Right lung (tissue), 2 donors: ENCODE measurements at regions not wholly inside any gene's neighbourhood (a gene's known extent, or its start where the extent isn't known, plus 50 kb on each side); places are given as distances from the start of the nearest gene placed in this dataset.
"Not testable (repeated sequence)": the region's sequence is repeated elsewhere in the genome, so short reads cannot be mapped to it uniquely, and the experiment has no call there.

Experiments
- DNase-seq, 2 donors: peaks; one replicate each; pipeline ENCODE4 v3.0.0-alpha.2; 2013

DNA sequence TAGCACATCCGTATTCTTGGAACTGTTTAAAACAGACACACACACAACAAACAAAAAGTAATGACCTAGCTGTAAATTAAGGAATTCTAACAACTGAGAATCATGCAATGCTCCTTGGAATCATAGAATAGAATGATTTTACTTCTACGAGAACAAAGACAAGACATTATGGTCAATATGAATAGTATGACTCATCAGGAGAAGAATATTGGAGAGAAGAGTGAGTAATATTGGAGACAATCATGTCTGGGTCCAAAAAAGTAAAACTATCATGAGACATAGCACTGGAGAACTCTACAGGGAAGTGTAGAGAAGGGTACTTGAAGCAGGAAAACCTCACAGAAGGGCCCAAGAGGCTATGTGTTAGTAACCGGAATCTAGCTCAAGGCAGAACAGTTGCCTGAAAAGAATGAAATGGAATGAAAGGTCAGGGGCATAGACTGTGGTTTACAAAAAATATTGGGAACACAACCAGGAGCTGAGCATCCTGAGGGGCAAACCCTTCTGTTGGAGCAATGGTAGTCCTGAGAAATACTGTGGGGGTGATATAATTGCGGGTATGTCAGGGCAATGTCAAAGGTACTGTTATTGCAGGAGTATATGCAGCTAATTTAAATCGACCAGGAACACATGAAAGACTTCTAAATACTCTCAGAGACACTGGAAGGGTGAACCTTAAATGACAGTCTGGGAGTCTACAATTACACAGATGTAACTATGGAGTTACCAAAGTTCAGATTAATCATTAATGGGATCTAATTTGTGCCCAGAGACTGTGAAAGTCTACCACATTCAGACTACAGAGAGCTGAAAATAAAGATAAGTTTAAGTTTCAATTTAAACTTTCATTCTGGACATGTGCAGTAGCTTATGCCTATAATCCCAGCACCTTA, 201.2 kb downstream of the BCHE start:
- DNase-seq, result no peak

GRCh38 chr3:165624761-165625160, 212.5 kb downstream of the BCHE start:
- no peak for DNase-seq

DNA sequence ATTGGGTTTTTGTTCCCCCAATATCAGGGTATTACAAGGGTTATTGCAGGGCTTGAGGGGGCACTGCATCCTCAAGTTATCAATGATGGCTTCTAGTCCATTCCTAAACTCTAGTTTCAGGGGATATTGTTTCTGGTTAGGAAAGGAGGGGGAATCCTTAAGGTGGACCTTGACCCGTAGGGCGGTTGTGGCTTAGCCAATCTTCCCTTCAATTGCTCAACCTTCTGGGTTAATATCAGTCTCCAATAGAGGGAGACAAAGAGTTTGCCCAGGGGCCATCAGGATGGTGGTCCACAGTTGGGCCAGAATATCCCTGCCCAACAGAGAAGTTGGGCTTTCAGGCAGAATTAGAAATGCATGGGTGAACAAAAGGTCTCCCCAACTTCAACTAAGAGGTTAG, 214.9 kb downstream of the BCHE start:
- DNase-seq, result no peak

DNA sequence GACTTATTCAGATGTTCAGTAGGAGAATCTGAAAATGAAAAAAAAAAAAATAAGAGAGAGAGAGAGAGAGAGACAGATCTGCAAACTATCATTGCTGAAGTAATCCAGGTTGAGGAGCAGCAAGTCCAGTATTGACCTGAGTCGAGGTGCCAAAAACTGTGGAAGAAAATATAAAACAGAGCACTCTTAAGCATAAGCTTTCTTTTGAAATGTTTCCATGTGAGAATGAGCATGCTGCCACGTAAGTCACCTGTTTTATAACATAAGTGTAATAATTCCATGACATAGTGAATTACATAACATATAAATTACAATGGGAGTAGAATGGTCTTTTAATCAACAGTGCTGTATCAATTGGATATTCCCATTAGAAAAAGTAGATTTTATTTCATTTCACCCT, 218.2 kb downstream of the BCHE start:
- no peak for DNase-seq

DNA sequence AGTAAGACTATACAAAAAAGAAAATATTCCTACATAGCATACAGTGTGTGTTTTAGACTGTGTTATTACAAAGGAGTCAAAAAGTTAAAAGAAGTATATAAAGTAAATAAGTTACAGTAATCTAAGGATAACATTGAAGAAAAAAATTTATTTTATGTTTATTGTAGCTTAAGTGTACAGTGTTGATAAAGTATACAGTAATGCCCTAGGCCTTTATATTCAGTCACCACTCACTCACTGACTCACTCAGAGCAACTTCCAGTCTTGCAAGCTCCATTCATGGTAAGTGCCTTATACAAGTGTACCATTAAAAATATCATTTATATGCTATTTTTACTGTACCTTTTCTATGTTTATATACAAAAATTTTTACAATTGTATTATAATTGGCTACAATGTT, 220.1 kb downstream of the BCHE start:
- DNase-seq, result no peak

DNA sequence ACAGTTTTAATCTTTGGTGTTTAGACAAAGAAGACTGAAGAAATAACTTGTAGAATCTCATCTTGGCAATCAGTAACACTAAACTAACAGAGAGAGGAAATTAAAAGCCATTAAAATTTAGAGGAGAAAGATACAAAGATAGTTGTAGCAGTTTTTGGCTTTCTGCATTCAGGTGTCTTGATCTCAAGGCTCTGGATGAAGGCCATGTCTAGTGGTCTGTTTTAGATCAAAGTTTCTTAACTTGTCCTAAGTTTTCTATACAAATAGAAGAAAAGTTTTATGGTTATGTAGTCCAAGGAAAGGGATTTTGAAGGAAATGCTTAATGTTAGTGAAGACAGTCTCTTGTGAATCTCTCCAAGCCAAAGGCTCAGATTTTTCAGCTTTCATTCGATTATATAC, 222.9 kb downstream of the BCHE start:
- no peak for DNase-seq

- no peak for DNase-seq
Observed at GRCh38 chr3:165613014-165613413, 224.2 kb downstream of the BCHE start.

- no peak for DNase-seq
Observed at GRCh38 chr3:165607221-165607620, 230.0 kb downstream of the BCHE start.

DNA sequence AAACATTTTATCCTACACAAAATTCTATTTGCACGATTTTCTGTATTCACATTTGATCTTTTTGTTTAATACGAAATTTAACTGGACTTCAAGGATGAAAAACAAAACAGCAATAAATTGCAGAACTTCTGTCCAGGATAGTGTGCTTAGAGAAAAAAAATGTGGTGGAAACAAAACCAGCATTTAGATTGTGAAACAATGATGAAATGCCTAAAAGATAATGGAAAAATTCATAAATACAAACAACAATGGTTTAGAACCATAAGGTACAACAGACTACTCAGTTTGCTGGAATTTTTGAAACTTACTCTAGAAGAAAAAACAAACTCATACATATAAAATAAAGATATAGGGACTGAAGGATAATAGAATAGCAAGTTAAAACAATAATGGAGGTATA, 234.0 kb downstream of the BCHE start:
- DNase-seq, result no peak

DNA sequence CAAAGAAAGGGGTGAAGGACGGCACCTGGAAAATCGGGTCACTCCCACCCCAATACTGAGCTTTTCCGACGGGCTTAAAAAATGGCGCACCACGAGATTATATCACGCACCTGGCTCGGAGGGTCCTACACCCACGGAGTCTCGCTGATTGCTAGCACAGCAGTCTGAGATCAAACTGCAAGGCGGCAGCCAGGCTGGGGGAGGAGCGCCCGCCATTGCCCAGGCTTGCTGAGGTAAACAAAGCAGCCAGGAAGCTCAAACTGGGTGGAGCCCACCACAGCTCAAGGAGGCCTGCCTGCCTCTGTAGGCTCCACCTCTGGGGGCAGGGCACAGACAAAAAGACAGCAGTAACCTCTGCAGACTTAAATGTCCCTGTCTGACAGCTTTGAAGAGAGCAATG, 264.7 kb downstream of the BCHE start:
- DNase-seq, result not testable (repeated sequence)

- DNase-seq, result no peak
Observed at GRCh38 chr3:165568907-165569462, 268.2 kb downstream of the BCHE start.

GRCh38 chr3:165555785-165556184, 281.4 kb downstream of the BCHE start:
- no peak for DNase-seq

GRCh38 chr3:165553371-165553770, 283.9 kb downstream of the BCHE start:
- no peak for DNase-seq

DNA sequence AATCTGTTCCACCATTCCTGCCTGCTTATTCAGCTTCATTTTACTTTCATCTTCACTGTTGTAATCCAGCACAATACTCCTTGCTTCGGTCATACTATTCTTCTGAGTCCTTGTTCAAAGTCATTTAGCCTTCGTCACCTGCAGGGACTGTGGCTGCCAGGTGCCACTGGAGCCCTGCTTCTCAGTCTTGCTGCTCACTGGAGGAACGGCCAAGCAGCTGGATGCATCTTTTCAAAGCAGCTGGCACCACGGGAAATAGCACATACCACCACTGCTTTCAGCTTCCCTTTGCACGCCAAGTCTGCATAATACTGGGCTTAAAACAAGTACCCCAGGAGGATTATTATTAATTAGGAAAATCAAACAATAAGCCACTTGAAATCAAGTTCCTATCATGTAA, 287.6 kb downstream of the BCHE start:
- DNase-seq, result no peak

GRCh38 chr3:165549037-165549436, 288.2 kb downstream of the BCHE start:
- DNase-seq, result no peak

DNA sequence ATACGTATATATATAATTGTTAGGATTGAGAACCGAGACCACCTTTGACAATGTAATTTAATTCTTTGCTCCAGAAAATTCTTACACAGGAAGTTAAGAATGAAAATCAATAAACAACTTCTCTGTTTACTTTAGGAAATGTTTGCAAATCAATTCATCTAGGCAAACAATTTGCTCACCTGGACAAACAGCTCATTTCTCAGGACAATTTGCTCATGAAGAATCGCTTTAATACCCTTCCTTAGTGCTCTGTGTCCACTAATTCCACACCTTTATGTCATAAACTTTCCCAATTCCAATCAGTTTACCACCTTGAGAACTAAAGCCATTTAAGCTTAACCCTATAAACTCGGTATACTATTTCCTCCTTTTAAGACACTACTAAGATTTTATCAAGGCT, 292.2 kb downstream of the BCHE start:
- DNase-seq, result no peak

DNA sequence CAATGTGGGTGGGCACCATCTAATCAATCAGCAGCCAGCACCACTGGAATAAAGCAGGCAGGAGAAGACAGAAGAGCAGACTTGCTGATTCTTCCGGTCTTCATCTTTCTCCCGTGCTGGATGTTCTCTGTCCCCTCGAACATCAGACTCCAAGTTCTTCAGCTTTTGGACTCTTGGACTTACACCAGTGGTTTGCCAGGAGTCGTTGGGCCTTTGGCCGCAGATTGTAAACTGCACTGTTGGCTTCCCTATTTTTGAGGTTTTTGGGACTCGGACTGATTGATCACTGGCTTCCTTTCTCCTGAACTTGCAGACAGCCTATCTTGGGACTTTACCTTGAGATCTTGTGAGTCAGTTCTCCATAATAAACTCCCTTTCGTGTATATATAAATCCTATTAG, 292.8 kb downstream of the BCHE start:
- DNase-seq, result no peak

- DNase-seq, result no peak
Observed at GRCh38 chr3:165538166-165538565, 299.1 kb downstream of the BCHE start.

GRCh38 chr3:165532851-165533250, 304.4 kb downstream of the BCHE start:
- no peak for DNase-seq

DNA sequence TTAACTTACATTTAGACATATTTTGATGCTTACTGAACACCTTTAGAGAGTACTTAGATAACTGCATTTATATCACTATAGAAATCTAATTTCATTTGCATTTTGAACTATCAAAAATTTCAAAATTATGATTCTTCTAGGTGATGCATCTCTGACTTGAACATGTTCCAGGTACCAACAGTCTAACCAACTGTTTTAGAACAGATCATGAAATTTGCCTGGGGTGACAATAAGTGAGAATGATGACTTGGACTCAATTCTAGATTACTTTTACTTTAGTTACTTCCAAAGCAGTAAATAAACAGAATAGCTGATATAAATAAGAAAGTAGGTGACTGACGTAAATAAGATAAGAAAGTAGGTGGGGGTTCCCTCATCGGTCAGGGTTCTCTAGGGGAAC, 307.8 kb downstream of the BCHE start:
- no peak for DNase-seq

DNA sequence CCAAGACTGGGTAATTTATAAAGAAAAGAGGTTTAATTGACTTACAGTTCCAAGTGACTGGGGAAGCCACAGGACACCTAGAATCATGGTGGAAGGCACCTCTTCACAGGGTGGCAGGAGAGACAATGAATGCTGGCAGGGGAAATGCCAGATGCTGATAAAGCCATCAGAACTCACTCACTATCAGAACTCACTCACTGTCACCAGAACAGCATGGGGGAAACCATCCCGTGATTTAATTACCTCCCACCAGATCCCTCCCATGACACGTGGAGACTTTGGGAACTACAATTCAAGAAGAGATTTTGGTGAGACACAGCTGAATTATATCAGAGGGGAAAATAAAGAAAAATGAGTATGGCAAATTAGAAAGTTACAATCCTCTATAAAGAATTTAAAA, 310.9 kb downstream of the BCHE start:
- DNase-seq, result no peak

- DNase-seq, result no peak
Observed at GRCh38 chr3:165523801-165524200, 313.4 kb downstream of the BCHE start.

GRCh38 chr3:165522386-165522785, 314.8 kb downstream of the BCHE start:
- no peak for DNase-seq
